NCI-H460 (cell line): ENCODE measurements at regions not wholly inside any gene's neighbourhood (a gene's known extent, or its start where the extent isn't known, plus 50 kb on each side); places are given as distances from the start of the nearest gene placed in this dataset.

Experiments used
- DNase-seq: peaks from one replicate; pipeline ENCODE4 v3.0.0-alpha.2; 2016; ENCODE audit warnings: low read depth; ENCODE audit errors: extremely low read depth

- no peak for DNase-seq
Observed at GRCh38 chr20:17859002-17859615, 109.5 kb downstream of the SNX5 start.

GRCh38 chr20:17858450-17859001 lies 110.1 kb downstream of the SNX5 start:
- no peak for DNase-seq

GRCh38 chr20:17857639-17858449 lies 110.8 kb downstream of the SNX5 start:
- DNase-seq: no peak

- no peak for DNase-seq
Observed at GRCh38 chr20:17856837-17857605, 111.6 kb downstream of the SNX5 start.

- no peak for DNase-seq
Observed at GRCh38 chr20:17856024-17856564, 112.5 kb downstream of the SNX5 start.

- no peak for DNase-seq
Observed at GRCh38 chr20:17854307-17854903, 114.2 kb downstream of the SNX5 start.

- no peak for DNase-seq
Observed at GRCh38 chr20:17852323-17852722, 116.3 kb downstream of the SNX5 start.

GRCh38 chr20:17850684-17851026 lies 117.9 kb downstream of the SNX5 start:
- no peak for DNase-seq

- peak; percentile 12 for DNase-seq
Observed at GRCh38 chr20:17849901-17850683, 118.5 kb downstream of the SNX5 start.

GRCh38 chr20:17849138-17849900 lies 119.3 kb downstream of the SNX5 start:
- DNase-seq: no peak

GRCh38 chr20:17848249-17849048 lies 120.1 kb downstream of the SNX5 start:
- no peak for DNase-seq

GRCh38 chr20:17845701-17846475 lies 122.7 kb downstream of the SNX5 start:
- DNase-seq: no peak

GRCh38 chr20:17844549-17845298 lies 123.9 kb downstream of the SNX5 start:
- no peak for DNase-seq

- no peak for DNase-seq
Observed at GRCh38 chr20:17844133-17844429, 124.5 kb downstream of the SNX5 start.

- no peak for DNase-seq
Observed at GRCh38 chr20:17843246-17844132, 125.1 kb downstream of the SNX5 start.

- DNase-seq: no peak
Observed at GRCh38 chr20:17841751-17842215, 126.8 kb downstream of the SNX5 start.
